ENCODE measurements at regions not wholly inside any gene's neighbourhood (a gene's known extent, or its start where the extent isn't known, plus 50 kb on each side); places are given as distances from the start of the nearest gene placed in this dataset.

DNA sequence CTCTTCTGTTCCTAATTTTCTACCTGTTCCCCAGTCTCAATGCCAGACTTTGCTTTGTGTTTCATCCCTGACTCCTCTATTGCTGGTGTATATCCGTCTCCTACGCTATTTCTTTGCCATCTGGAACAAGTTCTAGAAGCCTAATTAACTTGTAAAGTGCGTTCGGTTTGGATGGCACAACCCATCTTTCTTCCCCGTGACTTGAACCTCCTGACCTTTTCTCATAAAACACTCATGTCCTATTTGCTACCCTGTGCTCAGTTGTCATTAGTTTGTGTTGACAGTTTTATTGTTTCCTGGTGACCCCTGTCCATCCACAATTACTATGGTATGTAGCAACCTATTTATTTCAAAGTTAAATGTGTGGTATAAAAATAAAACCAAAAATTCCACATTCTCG lies 323.5 kb downstream of the TLE4 start:
- TF ChIP-seq POLR2AphosphoS5 (IDR thresholded peaks at IDR 0.05; ENCODE audit: low read depth, low read length) (no peak), SIN3A (IDR thresholded peaks at IDR 0.05; ENCODE audit: borderline replicate concordance, insufficient read depth, low read length) (no peak), TAF1 (IDR thresholded peaks at IDR 0.05; ENCODE audit: borderline replicate concordance, insufficient read depth, low read length) (no peak), FOXP2 (optimal IDR thresholded peaks at IDR 0.05; ENCODE audit: borderline replicate concordance, extremely low read depth, extremely low read length, insufficient read depth) (no peak)
- TF ChIP-seq, protein P1, sequence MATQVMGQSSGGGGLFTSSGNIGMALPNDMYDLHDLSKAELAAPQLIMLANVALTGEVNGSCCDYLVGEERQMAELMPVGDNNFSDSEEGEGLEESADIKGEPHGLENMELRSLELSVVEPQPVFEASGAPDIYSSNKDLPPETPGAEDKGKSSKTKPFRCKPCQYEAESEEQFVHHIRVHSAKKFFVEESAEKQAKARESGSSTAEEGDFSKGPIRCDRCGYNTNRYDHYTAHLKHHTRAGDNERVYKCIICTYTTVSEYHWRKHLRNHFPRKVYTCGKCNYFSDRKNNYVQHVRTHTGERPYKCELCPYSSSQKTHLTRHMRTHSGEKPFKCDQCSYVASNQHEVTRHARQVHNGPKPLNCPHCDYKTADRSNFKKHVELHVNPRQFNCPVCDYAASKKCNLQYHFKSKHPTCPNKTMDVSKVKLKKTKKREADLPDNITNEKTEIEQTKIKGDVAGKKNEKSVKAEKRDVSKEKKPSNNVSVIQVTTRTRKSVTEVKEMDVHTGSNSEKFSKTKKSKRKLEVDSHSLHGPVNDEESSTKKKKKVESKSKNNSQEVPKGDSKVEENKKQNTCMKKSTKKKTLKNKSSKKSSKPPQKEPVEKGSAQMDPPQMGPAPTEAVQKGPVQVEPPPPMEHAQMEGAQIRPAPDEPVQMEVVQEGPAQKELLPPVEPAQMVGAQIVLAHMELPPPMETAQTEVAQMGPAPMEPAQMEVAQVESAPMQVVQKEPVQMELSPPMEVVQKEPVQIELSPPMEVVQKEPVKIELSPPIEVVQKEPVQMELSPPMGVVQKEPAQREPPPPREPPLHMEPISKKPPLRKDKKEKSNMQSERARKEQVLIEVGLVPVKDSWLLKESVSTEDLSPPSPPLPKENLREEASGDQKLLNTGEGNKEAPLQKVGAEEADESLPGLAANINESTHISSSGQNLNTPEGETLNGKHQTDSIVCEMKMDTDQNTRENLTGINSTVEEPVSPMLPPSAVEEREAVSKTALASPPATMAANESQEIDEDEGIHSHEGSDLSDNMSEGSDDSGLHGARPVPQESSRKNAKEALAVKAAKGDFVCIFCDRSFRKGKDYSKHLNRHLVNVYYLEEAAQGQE (IDR thresholded peaks at IDR 0.05; ENCODE audit: insufficient read depth in 1 of 2, low read depth in 2 of 2, low read length in 2 of 2), result no peak
